ENCODE measurements at regions not wholly inside any gene's neighbourhood (a gene's known extent, or its start where the extent isn't known, plus 50 kb on each side); places are given as distances from the start of the nearest gene placed in this dataset.

DNA sequence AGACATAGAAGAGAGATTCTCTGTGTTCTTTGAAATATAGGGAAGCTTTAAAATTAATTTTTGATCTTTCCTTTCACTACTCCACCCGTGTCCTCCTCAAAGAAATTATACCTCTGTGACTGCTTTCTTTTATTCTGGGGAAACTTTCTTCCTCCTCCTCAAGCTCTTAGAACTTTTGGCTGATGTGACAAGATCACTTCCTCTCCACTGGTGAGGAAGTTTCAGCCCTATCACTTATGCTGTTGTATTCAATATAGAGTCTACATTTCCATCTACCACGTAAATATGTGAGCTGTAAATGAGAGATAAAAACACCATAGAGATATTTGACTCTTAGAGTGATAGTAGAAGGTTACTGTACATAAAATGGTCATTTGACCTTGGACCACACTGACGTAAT is 141.9 kb upstream of the SASH1 start:
- intact Hi-C loops (cut with DNase I) = no loop called here
- TF ChIP-seq, protein P1, sequence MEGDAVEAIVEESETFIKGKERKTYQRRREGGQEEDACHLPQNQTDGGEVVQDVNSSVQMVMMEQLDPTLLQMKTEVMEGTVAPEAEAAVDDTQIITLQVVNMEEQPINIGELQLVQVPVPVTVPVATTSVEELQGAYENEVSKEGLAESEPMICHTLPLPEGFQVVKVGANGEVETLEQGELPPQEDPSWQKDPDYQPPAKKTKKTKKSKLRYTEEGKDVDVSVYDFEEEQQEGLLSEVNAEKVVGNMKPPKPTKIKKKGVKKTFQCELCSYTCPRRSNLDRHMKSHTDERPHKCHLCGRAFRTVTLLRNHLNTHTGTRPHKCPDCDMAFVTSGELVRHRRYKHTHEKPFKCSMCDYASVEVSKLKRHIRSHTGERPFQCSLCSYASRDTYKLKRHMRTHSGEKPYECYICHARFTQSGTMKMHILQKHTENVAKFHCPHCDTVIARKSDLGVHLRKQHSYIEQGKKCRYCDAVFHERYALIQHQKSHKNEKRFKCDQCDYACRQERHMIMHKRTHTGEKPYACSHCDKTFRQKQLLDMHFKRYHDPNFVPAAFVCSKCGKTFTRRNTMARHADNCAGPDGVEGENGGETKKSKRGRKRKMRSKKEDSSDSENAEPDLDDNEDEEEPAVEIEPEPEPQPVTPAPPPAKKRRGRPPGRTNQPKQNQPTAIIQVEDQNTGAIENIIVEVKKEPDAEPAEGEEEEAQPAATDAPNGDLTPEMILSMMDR (IDR thresholded peaks at IDR 0.05) = no peak
- Histone ChIP-seq H3K27ac (no peak overlapping the region), H3K4me3 (no peak overlapping the region), H3K9me3 (no peaks in the 10 kb centered on the region), H3K27me3 (no peaks in the 10 kb centered on the region), H3K4me1 (no peaks in the 10 kb centered on the region), H3K9ac (ENCODE audit: low read depth in 2 of 2, low read length in 2 of 2) (no peak overlapping the region), H3K36me3 (no peaks in the 10 kb centered on the region)
- DNase-seq = no peak

DNA sequence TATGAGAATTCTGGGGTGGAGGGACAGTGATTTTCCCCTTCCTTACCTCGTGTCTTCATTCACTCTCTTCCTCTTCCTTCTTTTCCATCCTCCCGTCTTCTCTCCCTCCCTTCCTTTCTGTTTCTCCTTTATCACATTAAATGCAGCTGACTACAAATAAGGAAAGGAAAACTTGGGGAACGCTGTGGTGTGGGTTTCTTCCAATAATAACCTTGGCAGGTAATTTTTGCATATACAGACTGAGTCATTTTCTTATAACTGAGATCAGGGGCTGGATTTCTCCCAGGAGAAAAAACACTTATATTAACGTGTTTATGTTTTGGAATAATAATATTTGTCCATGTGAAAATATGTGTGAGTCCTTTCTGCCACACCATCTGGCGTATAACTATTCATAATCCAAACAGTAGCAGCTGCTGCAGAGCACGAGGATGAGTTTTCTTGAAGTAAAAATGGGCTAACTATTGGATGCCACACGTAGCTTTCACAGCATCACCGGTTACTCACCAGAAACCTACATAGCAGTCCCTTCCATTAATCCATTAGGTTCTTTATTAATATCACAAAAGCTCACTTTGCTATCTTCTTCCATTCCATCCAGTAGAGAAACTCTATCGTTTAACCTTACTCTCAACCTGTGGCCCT is 139.2 kb upstream of the SASH1 start:
- Histone ChIP-seq H3K9me3 (no peaks in the 10 kb centered on the region), H3K4me3 (no peak overlapping the region), H3K27ac (no peak overlapping the region), H3K4me1 (no peaks in the 10 kb centered on the region), H3K9ac (ENCODE audit: low read depth in 2 of 2, low read length in 2 of 2) (no peak overlapping the region), H3K36me3 (no peaks in the 10 kb centered on the region), H3K27me3 (no peaks in the 10 kb centered on the region)
- no peak for DNase-seq
- intact Hi-C loops (cut with DNase I) = no loop called here
- TF ChIP-seq, protein P1 (IDR thresholded peaks at IDR 0.05) = no peak

DNA sequence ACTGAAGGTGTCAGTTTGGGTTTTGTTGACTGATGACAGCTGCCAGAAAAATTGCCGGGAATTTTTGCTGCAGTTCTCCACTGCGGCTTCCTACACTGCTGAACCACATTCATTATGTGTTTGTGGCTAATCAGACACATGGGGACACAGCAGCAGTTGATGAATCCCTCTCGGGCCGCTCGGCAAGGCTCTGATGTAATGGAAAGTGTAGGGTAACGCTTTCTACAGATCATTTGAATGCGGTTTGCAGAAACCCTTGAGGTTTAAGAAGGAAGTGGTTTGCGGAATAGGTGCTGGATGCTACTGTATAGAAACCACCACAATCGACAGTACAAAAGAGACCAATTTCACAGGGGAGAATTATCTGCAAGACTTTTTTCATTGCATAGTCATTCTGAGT is 138.7 kb upstream of the SASH1 start:
- Histone ChIP-seq H3K27ac (no peak overlapping the region), H3K9me3 (no peaks in the 10 kb centered on the region), H3K9ac (ENCODE audit: low read depth in 2 of 2, low read length in 2 of 2) (no peak overlapping the region), H3K36me3 (no peaks in the 10 kb centered on the region), H3K27me3 (no peaks in the 10 kb centered on the region), H3K4me1 (no peaks in the 10 kb centered on the region), H3K4me3 (no peak overlapping the region)
- intact Hi-C loops (cut with DNase I) = no loop called here
- TF ChIP-seq, protein P1 (IDR thresholded peaks at IDR 0.05) = no peak
- DNase-seq = no peak

DNA sequence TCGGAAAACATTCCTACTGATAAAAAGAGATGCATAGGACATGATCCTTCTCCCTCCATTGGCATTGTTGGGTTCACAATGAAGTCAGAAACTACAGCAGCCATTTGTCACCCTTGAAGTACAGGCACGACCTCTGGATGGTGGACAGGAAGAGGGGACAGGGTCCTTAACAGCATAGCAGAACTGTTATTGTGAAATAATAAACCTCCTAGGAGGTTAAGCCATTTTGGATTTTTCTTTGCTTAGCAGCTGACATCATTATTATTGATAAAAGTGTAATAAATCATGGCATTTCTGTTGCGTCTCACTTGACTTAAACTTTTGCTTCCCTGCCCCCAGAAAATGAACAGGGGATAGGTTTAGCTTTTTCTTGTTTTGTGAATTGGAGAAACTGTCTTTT is 134.3 kb upstream of the SASH1 start:
- no peaks in the 10 kb centered on the region for H3K9me3 ChIP-seq
- H3K9ac ChIP-seq (ENCODE audit: low read depth in 2 of 2, low read length in 2 of 2) = no peak overlapping the region
- intact Hi-C loops (cut with DNase I) = no loop called here
- DNase-seq = no peak
- no peaks in the 10 kb centered on the region for H3K27me3 ChIP-seq
- no peak overlapping the region for H3K4me3 ChIP-seq
- H3K36me3 ChIP-seq = no peaks in the 10 kb centered on the region
- H3K27ac ChIP-seq = no peak overlapping the region
- H3K4me1 ChIP-seq = no peaks in the 10 kb centered on the region
- TF ChIP-seq, protein P1 (IDR thresholded peaks at IDR 0.05) = no peak

DNA sequence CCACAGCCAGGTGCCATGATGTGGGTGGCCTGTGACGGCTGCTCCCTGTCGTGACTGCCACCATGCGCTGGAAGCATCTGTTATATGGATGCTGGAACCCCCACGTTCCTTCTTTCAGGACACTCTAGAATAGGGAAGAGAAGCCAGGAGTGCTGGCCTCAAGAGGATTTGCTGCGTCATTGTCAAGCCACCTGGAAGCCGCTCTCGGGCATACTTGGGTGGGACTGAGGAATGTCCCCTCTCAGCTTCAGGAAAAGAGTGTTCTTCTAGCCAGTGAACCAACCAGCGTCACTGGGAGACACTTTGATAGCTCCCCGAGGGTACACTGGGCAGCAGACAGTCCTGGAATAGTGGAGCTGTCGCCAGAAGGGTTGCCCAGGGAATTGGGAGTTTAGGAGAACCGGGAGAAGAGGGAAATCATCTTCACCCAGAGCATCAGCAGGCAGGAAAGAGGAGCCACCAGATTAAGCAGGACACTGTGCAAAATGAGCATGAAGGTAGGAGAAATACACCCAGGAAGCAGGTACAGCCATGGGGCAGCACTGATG is 130.8 kb upstream of the SASH1 start:
- no peak for DNase-seq
- no peaks in the 10 kb centered on the region for H3K4me1 ChIP-seq
- intact Hi-C loops (cut with DNase I) = no loop called here
- H3K27me3 ChIP-seq = no peaks in the 10 kb centered on the region
- no peak overlapping the region for H3K4me3 ChIP-seq
- H3K27ac ChIP-seq = no peak overlapping the region
- TF ChIP-seq, protein P1 (IDR thresholded peaks at IDR 0.05) = no peak
- H3K9ac ChIP-seq (ENCODE audit: low read depth in 2 of 2, low read length in 2 of 2) = no peak overlapping the region
- H3K9me3 ChIP-seq = no peaks in the 10 kb centered on the region
- no peaks in the 10 kb centered on the region for H3K36me3 ChIP-seq

Measured in colonic mucosa (tissue), 4 donors.